IMR-90 (cell line): ENCODE measurements at regions not wholly inside any gene's neighbourhood (a gene's known extent, or its start where the extent isn't known, plus 50 kb on each side); places are given as distances from the start of the nearest gene placed in this dataset.
"Not testable (repeated sequence)": the region's sequence is repeated elsewhere in the genome, so short reads cannot be mapped to it uniquely, and the experiment has no call there.

Experiments used
- ATAC-seq: fragments of 200-7000 bp; cut with Tn5 transposase; 2 replicates; pipeline ENCODE4 v1.9.1; 2020; ENCODE audit warnings: low read depth, mild to moderate bottlenecking, moderate library complexity
- BruUV-seq: library from RNA; stranded (reverse); fragments of 400-500 nt; replicated peaks from 2 replicates; lab custom pipeline; 2021; lab: Mats Ljungman, UMichigan
- CTCF ChIA-PET: fragments of 300-600 bp; formaldehyde crosslinking; extraction: SDS; loops from one replicate; lab custom pipeline; 2021; ENCODE audit warnings: antibody characterized with exemption; lab: Yijun Ruan, JAX
- POLR2A ChIA-PET: fragments of 300-600 bp; sonication (Branson Sonifier 250); formaldehyde crosslinking; loops from one replicate; lab custom pipeline; 2022; ENCODE audit warnings: antibody characterized with exemption; ENCODE audit not compliant: unreplicated experiment; lab: Charles Lee
- DNase-seq: peaks from one replicate; pipeline ENCODE4 v3.0.0; 2013
- H2AFZ ChIP-seq: replicated peaks from 2 replicates; pipeline ENCODE3; 2013; ENCODE audit warnings: low read length, mild to moderate bottlenecking; ENCODE audit not compliant: poor library complexity
- H2AK5ac ChIP-seq: 2 replicates; pipeline ENCODE4 v1.6.1; 2013; ENCODE audit warnings: low read depth, low read length, inconsistent platforms
- H2AK9ac ChIP-seq: replicated peaks from 2 replicates; pipeline ENCODE3; 2013; ENCODE audit warnings: mild to moderate bottlenecking, low read depth, low read length, moderate library complexity; ENCODE audit not compliant: poor library complexity
- H2BK120ac ChIP-seq: 2 replicates; pipeline ENCODE4 v1.6.1; 2013; ENCODE audit warnings: low read depth, low read length, inconsistent platforms
- H2BK15ac ChIP-seq: 3 replicates; pipeline ENCODE4 v1.6.1; 2013; ENCODE audit warnings: low read depth, low read length, inconsistent platforms
- H2BK20ac ChIP-seq: 2 replicates; pipeline ENCODE4 v1.6.1; 2013; ENCODE audit warnings: low read depth, mild to moderate bottlenecking, inconsistent platforms, low read length, moderate library complexity
- H2BK5ac ChIP-seq: 2 replicates; pipeline ENCODE4 v1.6.1; 2013; ENCODE audit warnings: mild to moderate bottlenecking, low read depth, low read length, inconsistent platforms; ENCODE audit not compliant: poor library complexity, severe bottlenecking
- H3K14ac ChIP-seq: replicated peaks from 2 replicates; pipeline ENCODE4 v1.6.1; 2013; ENCODE audit warnings: low read depth, low read length, inconsistent platforms
- H3K18ac ChIP-seq: 2 replicates; pipeline ENCODE4 v1.6.1; 2013; ENCODE audit warnings: low read depth, low read length, control low read depth
- H3K23ac ChIP-seq: 2 replicates; pipeline ENCODE4 v1.6.1; 2013; ENCODE audit warnings: low read depth, low read length, inconsistent platforms
- H3K27ac ChIP-seq: 2 replicates; pipeline ENCODE4 v1.5.1; 2013; ENCODE audit warnings: mild to moderate bottlenecking, control low read depth, low read length; ENCODE audit not compliant: insufficient read depth
- H3K27me3 ChIP-seq: 2 replicates; pipeline ENCODE4 v1.6.1; 2013; ENCODE audit warnings: low read length; ENCODE audit not compliant: control insufficient read depth, insufficient read depth
- H3K36me3 ChIP-seq: 2 replicates; pipeline ENCODE4 v1.6.1; 2013; ENCODE audit warnings: low read length, mixed read lengths; ENCODE audit not compliant: control insufficient read depth, insufficient read depth
- H3K4ac ChIP-seq: 2 replicates; pipeline ENCODE4 v1.6.1; 2013; ENCODE audit warnings: low read depth, low read length, inconsistent platforms
- H3K4me1 ChIP-seq: 2 replicates; pipeline ENCODE4 v1.6.1; 2013; ENCODE audit warnings: low read length, mixed read lengths; ENCODE audit not compliant: control insufficient read depth, insufficient read depth
- H3K4me2 ChIP-seq: 2 replicates; pipeline ENCODE4 v1.6.1; 2013; ENCODE audit warnings: low read depth, mild to moderate bottlenecking, control low read depth, low read length, moderate library complexity
- H3K4me3 ChIP-seq: 2 replicates; pipeline ENCODE4 v1.5.1; 2013; ENCODE audit warnings: low read depth, mild to moderate bottlenecking, control low read depth, low read length, moderate library complexity; ENCODE audit not compliant: insufficient read depth
- H3K56ac ChIP-seq: 2 replicates; pipeline ENCODE4 v1.6.1; 2013; ENCODE audit warnings: low read length, inconsistent platforms; ENCODE audit not compliant: insufficient read depth; ENCODE audit errors: extremely low read depth
- H3K79me1 ChIP-seq, 2 experiments: 2 replicates each; pipeline ENCODE4 v1.6.1; 2013; ENCODE audit warnings: low read length in 2 of 2, inconsistent platforms in 1 of 2, low read depth in 1 of 2
- H3K9ac ChIP-seq: 2 replicates; pipeline ENCODE4 v1.6.1; 2013; ENCODE audit warnings: low read depth, low read length, control low read depth
- H3K9me1 ChIP-seq: 2 replicates; pipeline ENCODE4 v1.6.1; 2013; ENCODE audit warnings: low read length, inconsistent platforms; ENCODE audit not compliant: insufficient read depth
- H3K9me3 ChIP-seq: 2 replicates; pipeline ENCODE4 v1.6.1; 2013; ENCODE audit warnings: low read length; ENCODE audit not compliant: control insufficient read depth, insufficient read depth
- H4K20me1 ChIP-seq: 2 replicates; pipeline ENCODE4 v1.6.1; 2013; ENCODE audit warnings: low read length, inconsistent platforms; ENCODE audit not compliant: insufficient read depth
- H4K5ac ChIP-seq: 2 replicates; pipeline ENCODE4 v1.6.1; 2013; ENCODE audit warnings: mild to moderate bottlenecking, low read depth, low read length, control low read depth
- H4K8ac ChIP-seq, 2 experiments: 2 replicates each; pipeline ENCODE4 v1.6.1; 2013; ENCODE audit warnings: low read depth in 2 of 2, low read length in 2 of 2, control low read depth in 1 of 2, inconsistent platforms in 1 of 2
- H4K91ac ChIP-seq: 2 replicates; pipeline ENCODE4 v1.6.1; 2013; ENCODE audit warnings: low read depth, low read length, inconsistent platforms; ENCODE audit not compliant: insufficient read depth
- WGBS, 2 experiments: methylation state at CpG; one replicate each; pipeline versions ENCODE4 v1.1.5 to v1.1.7; 2013; ENCODE audit warnings: missing lambda C conversion rate in 2 of 2; ENCODE audit not compliant: insufficient read length in 1 of 2; ENCODE audit errors: extremely low coverage in 2 of 2; 5-methylcytosine and 5-hydroxymethylcytosine counted together
- dilution Hi-C: fragments of 300-500 bp; cut with HindIII; formaldehyde crosslinking; loops from one replicate; pipeline ENCODE4 v1.14.3; 2018; ENCODE audit warnings: low sequenced_read_pairs; ENCODE audit not compliant: unreplicated experiment
- in situ Hi-C: fragments of 300-500 bp; cut with MboI; formaldehyde crosslinking; loops from 3 replicates; pipeline ENCODE4 v1.14.3; 2019; ENCODE audit warnings: low sequenced_read_pairs, inconsistent platforms, mixed read lengths
- intact Hi-C: fragments of 100-400 bp; cut with micrococcal nuclease; formaldehyde crosslinking; loops from 2 replicates; pipeline ENCODE4 v1.10.0; 2022

GRCh38 chr3:178141305-178141684 lies 394.9 kb upstream of the KCNMB2 start:
- H3K18ac ChIP-seq, result not testable (repeated sequence)

More at GRCh38 chr3:178141305-178141684, 394.9 kb upstream of the KCNMB2 start:
- H4K5ac ChIP-seq, H2BK15ac ChIP-seq, H2BK20ac ChIP-seq, H2AK9ac ChIP-seq, H2AFZ ChIP-seq, POLR2A ChIA-PET, H3K9me3 ChIP-seq, H2AK5ac ChIP-seq, H2BK5ac ChIP-seq, H4K91ac ChIP-seq, H3K14ac ChIP-seq, in situ Hi-C loops, H3K4ac ChIP-seq, H2BK120ac ChIP-seq, H3K4me1 ChIP-seq, H3K9me1 ChIP-seq, H3K4me3 ChIP-seq, H3K79me1 ChIP-seq, H3K36me3 ChIP-seq, ATAC-seq, CTCF ChIA-PET, H3K9ac ChIP-seq, intact Hi-C loops, H3K27ac ChIP-seq, BruUV-seq, H3K27me3 ChIP-seq, DNase-seq, H3K56ac ChIP-seq, H4K8ac ChIP-seq, H4K20me1 ChIP-seq, H3K4me2 ChIP-seq, dilution Hi-C loops, H3K23ac ChIP-seq: not testable (repeated sequence)
- no CpG with 5 or more reads among the region's 1 CpG for WGBS, 2 experiments
